ENCODE measurements at regions not wholly inside any gene's neighbourhood (a gene's known extent, or its start where the extent isn't known, plus 50 kb on each side); places are given as distances from the start of the nearest gene placed in this dataset.
"Not testable (repeated sequence)": the region's sequence is repeated elsewhere in the genome, so short reads cannot be mapped to it uniquely, and the experiment has no call there.

DNA sequence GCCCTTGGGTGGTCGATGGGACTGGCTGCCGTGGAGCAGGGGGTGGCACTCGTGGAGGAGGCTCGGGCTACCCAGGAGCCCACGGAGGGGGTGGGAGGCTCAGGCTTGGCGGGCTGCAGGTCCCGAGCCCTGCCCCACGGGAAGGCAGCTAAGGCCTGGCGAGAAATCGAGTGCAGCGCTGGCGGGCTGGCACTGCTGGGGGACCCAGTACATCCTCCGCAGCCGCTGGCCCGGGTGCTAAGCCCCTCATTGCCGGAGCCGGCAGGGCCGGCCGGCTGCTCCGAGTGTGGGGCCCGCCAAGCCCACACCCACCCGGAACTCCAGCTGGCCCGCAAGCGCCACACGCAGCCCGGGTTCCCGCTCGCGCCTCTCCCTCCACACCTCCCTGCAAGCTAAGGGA lies 435.6 kb downstream of the RWDD3 start:
- not testable (repeated sequence) for DNase-seq (ENCODE audit: low spot score)

DNA sequence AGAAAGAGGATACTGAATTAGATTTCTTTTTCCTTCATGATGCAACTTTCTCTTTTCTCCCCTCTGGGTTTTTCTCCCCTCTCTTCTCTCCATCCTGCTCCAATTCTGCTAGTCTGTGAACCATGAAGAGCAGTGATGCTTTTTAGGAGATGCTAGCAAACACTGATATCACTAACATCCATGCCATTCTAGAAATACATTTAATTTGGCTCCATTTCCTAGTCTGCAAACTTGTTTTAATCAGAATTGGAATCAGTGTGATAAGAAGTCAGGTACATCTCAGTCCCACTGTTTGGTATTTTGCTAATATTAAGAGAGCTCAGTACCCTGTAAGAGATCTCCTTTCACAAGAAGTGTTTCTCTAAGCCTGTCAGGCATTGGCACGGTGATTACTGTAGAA lies 437.1 kb downstream of the RWDD3 start:
- no peak for DNase-seq (ENCODE audit: low spot score)

DNA sequence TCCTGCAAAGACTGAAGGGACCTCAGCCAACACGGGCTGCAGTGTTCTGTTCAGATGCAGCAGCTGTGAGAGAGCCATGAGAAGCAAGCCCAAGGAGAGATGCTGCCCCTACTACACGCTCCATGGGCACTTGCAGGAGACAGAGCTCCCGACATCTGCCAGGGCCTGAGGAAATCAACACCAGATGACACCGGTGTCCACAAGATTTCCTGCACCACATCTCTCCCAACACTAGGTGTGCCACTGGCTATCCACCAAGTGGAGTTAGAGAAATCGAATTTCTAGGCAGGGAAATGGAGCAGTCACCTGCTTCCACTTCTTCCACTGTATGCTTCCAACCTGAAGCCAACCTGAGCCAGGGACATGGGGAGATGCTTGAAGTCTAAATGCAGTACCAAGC lies 445.3 kb downstream of the RWDD3 start:
- DNase-seq (ENCODE audit: low spot score) = no peak

DNA sequence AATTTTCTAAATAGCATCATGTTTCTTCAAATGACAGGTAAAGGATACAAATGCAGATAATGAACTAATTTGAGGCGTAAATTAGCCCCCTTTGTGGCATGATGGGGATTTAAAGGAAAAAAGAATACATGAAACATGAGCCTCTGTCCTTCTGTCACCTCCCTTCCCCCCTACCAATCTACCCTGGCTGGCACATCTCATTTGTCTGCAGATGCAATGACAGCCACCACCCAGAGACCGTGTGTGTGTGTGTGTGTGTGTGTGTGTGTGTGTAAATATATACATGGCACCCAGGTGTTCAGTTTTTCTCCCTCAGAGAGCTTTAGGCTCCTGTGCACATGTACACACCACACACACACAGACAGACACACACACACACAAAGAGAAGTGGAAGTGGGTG lies 451.1 kb downstream of the RWDD3 start:
- DNase-seq (ENCODE audit: low spot score) = no peak

DNA sequence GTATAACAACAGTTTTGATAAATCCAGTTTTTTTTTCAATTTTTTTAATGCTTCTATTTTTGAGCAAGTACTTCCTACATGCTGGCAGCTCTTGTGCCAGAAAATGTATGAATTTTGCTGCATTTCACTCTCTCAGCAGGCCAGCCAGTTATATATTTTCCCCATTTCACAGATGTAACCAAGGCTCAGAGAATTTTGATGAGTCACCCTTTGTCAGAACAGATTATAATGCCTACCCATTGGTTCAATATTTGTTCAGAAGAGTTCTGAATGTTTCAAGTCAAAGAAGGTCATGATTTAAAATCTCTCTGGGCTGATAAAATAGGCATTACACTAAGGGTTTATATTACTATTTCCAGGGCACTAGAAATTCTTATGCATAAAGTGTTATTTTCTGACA lies 452.2 kb downstream of the RWDD3 start:
- DNase-seq (ENCODE audit: low spot score) = no peak

DNA sequence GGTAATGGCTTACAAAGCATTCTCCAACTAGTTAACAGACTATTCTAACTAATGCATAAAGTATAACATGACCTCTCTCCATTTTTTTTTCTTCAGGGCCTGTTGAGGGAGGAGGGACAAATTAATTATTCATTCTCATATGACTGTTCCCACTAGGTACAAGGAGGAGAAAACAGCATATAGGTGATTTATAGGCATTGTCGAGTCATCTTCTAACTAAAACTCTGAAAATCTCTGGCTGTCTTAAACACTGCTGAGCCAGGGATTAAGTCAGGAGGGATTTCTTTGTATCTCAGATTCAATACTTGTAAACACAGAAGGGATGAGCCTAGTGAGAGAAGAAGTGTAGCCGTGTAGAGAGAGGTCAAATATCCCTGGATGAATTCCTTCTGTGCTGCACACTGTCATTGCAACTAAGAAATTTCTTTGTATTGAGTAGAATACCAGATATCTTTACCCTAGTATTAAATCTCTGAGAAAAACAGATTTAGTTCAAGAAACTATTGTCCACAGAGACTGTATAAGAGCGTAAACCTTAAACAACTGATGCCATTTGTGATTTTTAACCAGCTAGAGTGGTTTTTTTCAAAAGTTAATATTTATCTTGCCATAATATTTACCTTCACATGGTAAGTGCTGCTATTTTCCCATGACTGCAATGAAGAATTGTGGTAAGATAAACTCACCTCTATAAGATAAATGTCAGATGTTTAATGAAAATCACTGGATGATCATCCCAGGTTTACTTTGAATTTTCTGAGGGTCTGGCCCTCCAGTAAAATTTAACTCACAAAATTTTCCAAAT lies 465.3 kb downstream of the RWDD3 start:
- DNase-seq (ENCODE audit: low spot score) = no peak

DNA sequence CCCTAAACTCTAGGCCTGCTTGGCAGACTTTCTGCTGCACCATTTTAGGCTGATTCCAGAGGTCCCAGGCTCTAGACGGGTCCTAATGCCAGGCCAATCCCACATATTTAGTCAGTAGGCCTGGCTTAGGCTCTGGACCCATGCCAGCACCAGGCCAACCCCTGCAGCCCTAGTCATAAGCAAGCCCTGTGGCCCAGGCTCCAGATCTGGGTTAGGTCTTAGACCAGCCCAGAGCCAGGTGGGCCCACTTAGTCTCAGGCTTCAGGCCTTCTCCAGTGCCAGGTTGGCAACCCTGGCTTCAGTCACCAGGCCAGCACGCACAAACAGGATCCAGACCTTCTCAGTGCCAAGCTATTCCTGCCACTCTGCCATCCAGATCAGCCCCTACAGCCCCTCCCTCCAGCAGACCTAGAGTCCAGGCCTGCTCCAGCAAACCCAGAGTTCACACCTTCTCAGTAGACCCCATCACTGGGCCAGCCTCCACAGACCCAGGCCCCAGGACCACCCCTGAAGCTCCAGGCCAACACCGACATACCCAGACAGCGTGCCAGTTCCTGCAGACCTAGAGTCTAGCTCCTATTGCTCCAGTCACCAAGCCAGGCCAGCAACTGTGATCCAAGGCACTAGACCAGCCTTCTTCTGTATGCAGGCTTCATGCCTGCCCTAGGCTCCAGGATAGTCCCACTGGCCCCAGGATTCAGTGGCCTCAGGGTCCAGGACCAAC lies 467.6 kb downstream of the RWDD3 start:
- DNase-seq (ENCODE audit: low spot score) = no peak

DNA sequence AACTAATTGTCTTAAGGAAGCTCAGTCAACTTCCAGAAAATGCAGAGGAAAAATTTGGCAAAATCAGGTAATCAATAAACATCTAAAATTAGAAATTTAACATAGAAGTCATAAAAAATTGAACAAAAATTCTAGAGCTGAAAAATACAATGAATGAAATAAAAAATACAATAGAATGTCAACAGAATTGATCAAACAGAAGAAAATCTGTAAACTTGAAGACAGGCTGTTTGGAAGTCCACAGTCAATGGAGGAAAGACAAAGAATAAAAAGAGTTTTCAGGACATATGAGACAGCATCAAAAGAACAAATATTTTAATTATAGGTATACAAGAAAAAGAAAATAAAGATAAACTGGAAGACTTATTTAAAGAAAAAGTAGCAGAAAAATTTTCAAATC lies 469.0 kb downstream of the RWDD3 start:
- DNase-seq (ENCODE audit: low spot score) = no peak

DNA sequence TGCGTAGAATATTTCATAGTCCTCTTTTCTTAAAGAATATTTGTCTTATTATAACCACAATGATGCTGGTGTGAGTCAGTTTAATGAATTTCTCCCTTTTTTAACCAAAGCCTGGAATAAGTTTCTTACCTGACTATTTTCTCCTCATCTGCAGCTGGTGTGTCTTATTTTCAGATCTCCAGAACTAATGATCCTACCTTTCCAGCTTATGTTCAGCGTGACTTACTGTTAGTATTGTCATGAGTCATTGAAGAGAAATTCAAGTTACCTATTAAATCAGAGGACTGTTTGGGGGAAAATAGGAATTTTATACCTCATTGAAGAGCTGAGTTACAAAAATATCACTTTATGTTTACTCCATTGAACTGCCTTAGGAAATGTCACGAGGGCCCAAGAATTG lies 482.1 kb downstream of the RWDD3 start:
- no peak for DNase-seq (ENCODE audit: low spot score)

DNA sequence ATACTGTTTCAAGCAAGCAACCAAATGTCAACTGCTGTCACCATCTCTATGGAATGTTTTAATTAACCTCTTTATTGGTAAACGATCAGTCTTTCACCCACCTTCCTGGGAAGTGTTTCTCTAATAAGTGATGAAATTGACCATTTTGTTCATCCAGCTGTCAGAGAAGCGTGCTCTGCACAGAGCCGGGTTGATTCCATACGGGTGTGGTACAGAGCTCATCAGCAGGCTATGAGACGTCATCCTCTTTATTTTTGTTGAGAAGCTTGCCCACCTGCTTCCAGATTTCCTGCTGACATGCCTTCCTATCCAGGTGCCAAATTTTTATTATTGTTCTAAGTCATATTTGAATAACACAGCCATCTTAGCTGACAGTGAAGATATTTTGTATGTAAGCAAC lies 482.5 kb downstream of the RWDD3 start:
- DNase-seq (ENCODE audit: low spot score) = no peak

DNA sequence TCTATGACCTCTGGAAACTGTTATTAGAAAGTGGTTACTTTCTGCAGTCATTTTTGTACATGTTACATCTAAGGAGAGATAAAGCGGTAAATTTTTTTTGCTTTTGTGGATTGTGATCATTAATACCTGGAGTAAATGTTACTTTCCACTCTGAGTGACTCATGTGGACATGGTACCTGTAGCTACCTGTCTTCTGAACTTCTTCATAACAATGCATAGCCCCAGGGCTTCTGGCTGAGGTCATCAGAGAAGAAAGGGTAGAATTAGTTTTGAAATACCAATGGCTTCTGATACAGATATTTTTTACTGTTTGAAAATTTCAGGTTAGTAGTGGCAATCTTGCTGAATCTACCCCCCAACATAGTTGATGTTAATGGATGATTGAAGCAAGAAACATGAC lies 489.3 kb downstream of the RWDD3 start:
- DNase-seq (ENCODE audit: low spot score) = no peak

DNA sequence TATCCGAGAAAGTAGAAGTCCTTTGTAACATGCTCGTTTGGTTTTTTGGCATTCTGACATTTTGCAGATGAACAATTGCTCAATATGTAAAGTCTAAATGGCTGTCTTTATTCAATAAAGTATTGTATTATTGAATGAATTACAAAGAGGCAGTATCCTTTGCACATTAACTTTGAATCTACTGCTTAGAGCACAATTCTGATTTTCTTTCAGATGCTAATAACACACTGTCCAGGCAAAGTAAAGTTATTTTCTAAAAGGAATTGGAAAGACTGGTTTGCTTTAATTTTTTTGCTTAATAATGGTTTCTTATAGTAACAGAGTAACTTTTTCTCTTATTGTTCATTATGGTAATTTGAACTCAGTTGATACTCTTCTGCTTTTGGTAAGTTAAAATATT lies 494.8 kb downstream of the RWDD3 start:
- no peak for DNase-seq (ENCODE audit: low spot score)

DNA sequence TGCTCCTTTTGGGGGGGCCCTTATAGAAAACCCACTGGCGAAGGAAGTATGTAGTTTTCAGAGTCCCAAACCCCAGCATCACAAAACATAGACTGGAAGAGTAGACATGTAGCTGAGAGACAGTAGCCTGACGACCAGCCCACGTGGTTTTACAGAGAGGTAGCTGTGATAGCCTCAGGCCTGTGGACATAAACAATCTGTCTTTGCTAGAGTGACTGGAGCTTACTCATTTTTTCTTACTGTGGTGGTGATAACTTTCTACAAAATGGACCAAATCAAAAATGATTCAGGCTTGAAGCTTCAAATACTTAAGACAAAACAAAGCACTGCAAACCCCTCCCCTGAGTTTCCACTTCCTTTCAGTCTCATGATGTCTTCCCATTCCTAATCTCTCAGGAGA lies 497.0 kb downstream of the RWDD3 start:
- no peak for DNase-seq (ENCODE audit: low spot score)

DNA sequence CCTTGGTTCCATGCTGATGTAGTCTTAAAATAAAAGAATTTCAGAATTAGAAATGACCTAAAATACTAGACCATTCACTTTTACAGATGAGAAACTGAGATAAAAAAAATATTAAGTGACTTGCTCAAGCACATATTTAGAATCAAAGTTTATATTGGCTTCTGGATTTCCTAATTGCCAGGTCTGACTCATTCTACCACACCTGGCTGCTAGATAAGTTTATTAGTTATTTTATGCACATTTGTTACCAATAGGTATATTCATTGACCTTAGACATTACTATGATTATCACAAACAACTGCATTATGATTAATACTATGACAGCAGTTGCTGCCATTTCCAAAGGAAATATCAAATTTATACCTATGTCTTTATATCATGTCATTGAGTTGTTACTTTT lies 497.5 kb downstream of the RWDD3 start:
- no peak for DNase-seq (ENCODE audit: low spot score)

DNA sequence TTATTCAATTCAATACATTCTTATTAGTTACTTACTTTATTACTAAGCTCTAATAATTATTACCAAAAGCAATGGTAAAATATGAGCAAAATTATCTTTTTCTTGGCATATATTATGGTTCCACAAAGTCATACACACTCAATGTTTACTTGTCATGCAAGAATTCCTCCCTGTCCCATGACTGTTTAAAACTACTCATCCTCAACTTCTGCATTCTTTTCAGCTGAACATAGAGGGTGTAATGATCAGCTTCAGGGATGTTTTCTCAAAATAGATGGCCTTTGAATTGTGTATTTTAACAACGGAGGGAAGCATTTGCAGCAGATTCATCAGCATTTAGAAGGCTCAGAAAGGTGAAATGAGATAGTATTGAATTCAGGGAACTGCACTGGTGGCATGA lies 499.0 kb downstream of the RWDD3 start:
- no peak for DNase-seq (ENCODE audit: low spot score)

DNA sequence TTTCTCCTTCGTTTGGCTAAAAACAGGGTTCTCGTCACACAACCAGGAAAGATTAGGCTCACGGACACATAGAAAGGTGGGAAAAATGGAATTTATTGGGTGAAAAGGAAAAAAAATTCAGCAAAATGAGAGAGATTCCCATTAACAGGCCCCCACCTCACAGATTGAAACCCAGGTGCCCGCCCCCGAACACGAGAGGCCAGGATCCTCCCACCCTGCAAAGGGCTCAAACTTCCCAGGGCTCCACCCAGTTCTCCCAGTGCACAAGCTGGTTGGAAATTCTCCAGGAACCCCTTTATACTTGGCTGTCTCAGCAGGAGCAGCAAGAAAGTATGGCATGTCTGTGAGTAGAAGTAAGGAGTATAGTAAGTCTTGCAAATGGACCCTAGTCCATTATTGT lies 499.7 kb downstream of the RWDD3 start:
- DNase-seq (ENCODE audit: low spot score) = no peak

DNA sequence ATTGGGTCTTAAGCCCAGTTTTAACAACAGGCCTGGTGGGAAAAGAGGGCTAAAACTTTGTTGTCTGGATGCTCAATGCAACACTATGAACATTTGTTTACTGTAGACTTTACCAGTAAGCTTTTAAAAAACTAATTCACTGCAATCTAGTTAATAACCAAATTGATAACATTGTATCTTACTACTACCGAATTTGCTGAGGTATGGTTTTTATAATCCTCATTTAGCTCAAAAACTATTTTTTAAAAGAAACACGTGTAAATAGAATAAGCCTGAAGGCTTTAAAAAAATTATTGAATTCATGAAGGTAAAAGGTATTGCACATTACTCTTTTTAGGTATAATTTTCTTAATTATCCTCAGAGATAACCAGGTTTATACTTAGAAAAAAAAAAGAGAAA lies 500.6 kb downstream of the RWDD3 start:
- no peak for DNase-seq (ENCODE audit: low spot score)

DNA sequence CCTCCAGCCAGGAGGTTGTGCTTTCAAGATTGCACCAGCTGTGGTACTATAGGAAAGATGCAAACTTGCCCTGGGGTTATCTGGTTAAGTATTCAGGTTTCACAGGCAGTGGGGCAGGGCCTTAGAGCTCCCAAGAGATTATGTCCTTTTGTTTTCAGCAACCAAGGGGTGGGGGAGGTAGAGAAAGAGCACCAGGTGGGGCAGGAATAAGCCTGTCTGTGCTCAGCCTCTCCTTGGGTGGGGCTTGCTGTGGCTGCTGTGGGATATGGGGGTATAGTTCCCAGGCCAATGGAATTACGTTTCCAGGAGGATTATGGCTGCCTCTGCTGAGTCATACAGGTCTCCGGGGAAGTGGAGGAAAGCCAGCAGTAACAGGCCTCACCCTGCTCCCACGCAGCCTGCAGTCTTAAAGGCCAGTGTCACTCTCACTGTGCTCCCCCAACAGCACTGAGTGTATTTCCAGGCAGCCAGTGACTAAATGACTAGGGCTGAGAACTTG lies 508.6 kb downstream of the RWDD3 start:
- DNase-seq (ENCODE audit: low spot score) = no peak

DNA sequence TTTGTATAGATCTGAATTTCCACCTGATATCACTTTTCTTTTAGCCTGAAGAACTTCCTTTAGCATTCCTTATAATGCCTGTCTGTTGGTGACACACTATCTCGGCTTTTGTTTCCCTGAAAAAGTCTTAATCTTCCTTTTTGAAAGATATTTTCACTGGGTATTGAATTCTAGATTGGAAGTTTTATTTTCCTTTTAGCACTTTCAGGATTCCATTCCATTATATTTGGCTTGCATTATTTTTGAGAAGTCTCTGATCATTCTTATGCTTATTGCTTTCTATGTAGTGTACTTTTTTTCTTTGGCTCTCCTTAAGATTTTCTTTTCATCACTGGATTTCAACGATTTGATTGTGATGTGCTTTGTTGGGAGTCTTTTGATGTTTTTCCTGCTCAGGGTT lies 510.7 kb downstream of the RWDD3 start:
- DNase-seq (ENCODE audit: low spot score) = no peak

DNA sequence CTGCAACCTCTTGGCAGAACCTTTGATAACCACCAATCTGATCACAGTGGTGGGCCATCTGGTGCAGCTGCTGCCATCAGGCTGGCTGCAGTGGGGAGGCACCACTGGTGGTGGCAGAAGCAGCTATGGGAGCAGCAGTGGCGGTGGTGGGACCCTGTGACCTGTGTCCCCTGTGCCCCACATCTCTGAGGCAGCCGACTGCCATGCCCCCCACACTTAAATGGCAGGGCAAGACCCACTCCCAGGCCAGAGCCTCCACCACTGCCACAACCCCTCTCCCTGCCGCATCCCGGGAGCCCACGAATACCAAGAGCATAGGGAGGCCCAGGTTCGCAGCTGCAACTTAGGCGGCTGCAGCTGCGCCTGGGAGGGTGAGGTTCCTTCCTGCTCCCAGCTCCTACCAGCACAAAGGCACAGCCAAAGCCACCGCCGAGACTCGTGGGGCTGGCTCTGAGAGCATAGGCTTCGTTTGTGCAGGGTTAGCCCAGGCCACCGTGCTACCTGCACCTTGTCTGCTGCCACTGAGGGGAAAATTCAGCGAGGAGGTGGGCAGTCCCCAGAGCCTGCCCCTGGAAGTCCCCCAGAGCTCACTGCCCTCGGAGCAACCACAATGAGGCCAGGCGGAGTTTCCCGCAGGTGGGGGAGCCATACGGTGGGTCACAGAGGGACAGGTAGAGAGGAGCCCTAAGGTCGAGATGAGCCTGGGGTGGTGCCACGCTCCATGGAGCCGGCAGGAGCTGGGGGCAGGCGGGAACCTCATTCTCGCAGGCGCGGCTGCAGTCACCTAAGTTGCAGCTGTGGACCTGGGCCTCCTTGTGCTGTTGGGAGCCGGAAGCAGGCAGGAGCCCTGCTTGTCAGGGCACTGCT lies 518.7 kb downstream of the RWDD3 start:
- DNase-seq (ENCODE audit: low spot score) = no peak

DNA sequence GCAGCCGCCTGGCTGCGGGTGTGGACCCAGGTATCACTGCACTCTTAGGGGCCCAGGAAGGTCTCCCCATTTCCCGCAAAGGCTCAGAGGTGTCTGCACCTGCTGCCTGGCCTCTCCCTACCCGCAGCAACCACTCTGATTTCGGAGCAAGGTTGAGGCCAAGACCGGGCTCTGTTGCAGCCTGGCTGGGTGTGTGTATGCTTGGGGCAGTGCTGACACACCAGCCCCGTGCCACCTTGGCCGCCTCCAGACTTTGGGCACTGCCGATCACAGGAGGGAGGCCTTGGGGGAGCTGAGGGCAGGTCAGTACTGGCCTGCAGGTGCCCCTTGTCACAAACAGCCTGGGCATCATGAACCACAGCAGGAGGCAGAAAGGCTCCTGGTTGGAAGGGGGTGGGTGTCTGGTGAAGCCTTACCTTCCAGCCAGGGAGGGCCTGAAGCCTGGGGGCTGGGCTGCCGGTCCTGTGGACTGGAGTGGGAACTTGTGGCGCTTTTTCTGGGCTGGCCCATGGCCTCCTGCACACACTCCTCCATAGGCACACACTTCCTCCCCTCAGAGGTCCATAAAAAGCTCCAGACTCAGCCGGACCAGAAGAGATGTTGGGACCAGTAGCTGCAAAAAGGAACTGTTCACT lies 519.5 kb downstream of the RWDD3 start:
- no peak for DNase-seq (ENCODE audit: low spot score)

DNA sequence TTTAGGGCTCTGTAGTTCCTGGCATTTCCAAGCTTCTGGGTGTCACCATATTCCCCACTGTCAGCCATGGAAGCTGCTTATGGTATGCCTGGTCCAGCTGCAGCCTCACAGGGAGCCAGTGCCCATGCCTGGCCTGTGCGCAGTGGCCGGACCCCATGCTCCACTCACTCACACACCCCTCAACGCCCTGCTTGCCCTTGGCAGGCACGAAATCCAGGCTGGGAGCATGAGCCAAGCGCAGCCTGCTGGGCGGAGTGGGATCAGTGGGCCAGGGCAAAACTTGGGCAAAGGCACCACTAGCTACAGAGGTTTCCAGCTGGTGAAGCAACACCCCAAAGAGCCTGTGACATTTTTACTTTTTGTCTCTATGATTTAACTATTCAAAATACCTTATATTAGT lies 520.4 kb downstream of the RWDD3 start:
- no peak for DNase-seq (ENCODE audit: low spot score)

Measured in hepatic stellate cell (primary cell).